ENCODE measurements at regions not wholly inside any gene's neighbourhood (a gene's known extent, or its start where the extent isn't known, plus 50 kb on each side); places are given as distances from the start of the nearest gene placed in this dataset.
A peak's percentile ranks its signal among the peaks of the same experiment; 100 is the strongest.

DNA sequence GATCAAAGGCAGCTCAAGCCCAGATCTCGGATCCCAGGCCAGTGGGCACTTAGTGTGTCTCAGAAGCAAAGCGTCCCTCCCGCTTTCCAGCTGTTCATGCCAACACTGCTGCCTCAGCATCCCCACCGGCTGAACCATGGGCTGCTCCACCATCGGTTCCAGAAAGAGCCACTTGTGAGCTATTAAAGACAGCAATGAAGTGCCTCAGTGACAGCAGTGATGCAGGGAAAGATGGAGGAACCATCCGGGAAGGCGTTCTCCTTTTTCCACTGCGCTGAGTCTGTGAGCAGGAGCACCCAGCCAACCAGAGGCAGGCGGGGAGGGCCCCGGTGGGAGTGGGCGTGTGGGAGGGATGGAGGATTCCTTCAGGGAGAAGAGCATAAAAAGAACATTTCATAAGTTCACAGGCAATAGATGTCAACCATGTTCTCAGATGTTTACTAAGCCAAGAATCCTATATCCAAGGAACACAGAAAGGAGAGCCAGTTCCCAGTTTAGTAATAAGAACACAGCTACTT lies 96.2 kb upstream of the MKI67 start:
- no peak for DNase-seq

DNA sequence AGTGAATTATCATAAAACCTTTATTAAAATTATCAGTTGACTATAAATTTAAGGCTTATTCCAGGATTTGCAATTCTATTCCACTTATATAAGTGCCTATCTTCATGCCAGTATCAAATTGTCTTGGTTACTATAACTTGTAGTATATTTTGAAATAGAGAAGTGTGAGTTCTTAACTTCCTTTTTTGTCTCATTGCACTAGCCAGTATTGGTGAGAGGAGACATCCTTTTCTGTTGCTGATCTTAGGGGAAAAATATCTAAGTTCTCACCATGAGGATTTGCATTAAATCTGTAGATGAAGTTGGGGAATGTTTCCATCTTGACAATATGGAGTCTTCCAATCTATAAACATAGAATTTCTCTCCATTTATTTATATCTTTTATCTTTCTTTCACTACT lies 104.2 kb upstream of the MKI67 start:
- no peak for DNase-seq

DNA sequence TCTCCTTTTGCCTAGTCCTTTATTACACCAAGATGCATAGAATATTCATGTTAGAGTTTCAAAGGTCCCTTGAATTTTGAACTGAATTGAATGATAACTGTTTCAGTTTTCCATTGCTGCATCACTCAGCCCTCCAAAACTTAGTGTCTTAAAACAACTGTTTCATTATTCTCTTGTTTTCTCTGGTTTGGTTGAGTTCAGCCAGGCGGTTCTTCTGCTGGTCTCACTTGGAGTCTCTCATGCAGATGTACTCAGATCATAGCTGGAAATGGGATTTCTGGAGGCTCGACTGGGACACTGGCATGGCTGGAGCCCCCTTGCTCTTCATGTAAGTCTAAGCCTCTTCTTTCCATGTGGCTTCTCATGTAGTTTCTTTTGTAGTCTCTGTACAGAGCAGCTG lies 107.2 kb upstream of the MKI67 start:
- DNase-seq = no peak

DNA sequence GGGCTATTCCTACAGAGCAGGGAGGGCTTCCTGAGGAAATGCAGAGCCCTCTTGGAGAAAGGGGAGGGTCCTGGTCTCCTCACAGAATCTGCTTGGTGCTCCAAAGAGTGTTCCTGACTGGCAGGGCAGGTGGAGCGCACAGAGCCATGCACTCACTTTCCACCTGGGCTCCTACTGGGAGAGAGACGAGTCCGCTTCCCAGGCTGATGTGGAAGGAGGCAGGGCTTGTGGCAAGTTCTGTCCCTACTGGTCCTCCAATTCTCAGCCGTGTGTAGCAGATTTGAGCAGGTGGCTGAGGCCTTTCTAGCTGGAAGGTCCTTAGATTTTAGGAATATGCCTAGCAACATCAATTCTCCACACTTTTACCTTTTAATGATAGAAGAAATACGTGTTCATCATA lies 111.5 kb upstream of the MKI67 start:
- no peak for DNase-seq

DNA sequence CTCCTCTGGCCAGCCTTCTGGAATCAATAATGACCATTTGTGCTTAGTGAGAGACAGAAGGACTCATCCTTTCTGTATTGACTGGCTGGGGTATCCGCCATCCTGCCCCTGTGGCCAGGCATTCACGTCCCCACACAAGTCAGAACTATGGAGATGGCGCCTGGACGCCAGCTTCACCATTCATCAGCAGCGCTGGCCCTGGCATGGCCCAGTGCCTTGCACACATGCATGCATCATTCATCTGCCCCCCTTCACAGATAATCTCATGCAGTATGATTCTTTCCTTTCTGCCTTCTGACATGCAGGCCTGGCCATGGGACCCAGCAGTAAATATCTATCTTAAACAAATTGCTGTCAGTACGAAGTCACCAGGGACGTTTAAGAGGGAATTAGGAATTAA lies 114.8 kb upstream of the MKI67 start:
- DNase-seq = no peak

DNA sequence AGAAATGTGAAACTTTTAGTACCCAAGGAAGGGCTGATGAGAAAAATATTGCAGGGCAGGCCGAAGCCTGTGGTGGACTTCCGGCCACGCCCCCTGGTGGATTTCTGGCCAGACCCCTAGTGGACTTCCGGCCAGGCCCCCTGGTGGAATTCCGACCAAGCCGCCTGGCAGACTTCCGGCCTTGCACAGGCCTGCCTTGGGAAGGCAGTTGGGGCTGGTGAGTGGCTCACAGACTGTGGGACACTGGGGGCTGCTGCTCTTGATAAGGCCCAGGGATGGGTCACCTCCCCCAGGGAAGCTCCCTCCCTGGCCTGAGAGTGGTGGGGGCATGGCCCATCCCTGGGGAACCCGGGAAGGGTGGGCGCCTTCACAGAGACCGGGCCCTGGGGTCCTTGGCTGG lies 116.4 kb upstream of the MKI67 start:
- DNase-seq = no peak

DNA sequence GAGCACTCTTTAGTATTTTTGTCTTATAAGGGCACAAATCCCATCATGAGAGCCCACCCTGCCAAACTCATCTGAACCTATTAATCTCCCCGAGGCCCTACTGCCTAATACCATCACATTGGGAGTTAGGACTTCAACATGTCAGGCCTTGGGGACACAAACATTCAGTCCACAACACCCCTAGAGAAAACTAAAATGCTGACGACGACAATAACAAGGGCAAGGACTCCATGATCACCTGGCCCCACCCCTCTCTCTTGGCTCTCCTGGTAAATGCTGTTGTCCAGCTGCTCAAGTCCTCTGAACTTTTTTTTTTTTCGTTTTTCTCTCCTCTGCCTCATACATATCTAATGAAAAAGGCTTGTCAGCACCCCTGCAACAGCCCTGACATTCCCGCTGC lies 118.8 kb upstream of the MKI67 start:
- DNase-seq = no peak

DNA sequence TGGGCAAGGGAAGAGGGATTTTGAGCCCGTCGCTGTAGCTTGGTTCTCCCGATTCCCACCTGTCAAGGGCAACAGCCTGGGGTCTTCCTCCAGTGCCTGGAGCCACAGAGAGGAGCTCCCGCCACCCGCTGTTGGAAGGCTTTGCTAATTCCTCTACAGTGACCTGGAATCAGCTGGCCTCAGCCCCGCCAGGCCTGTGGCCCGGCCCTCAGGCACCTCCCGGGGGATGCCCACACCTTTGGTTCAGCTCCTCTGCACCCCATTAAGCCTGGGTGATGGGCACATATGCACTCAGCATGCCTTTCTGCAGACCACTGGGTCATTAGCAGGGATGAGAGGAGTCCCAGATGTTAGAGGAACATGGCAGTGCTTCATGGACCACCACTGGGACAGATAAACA lies 121.4 kb upstream of the MKI67 start:
- DNase-seq = no peak

DNA sequence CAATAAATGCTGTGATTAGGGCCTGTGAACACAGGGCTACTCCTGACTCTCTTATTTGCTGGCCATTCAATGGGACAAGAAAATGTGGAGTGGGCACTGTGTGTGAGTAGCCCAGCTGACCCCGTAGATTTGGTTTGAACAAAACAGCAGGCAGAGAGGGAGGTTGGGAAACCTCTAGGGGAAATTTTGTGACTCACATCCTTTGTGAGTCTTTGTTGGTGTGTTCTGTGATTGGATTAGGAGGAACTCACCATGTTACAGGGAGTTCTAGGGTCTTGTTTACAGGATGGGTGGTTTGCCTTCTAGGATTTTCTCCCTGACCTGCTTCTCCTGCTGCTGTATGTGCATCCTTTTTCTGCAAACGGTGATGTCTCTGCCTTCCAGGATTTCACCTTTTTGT lies 128.3 kb upstream of the MKI67 start:
- DNase-seq = no peak

DNA sequence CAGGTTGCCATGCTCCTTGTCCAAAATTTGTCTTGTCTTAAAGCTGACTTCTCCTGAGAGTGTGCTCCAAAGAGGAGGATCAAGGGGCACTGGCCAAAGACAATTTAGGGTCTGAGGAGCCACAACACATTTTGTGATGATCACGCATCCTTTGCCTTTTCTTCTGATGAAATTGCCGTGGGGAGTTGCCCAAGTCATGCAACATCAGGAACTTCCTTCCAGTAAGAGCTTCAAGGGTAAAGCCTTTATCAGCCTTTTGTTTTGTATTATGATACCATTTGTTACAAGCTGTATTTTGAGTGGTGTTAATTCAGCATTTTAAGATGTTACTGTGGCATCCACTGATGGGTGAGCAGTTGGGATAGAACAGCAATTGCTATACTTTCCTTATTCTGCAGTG lies 131.2 kb upstream of the MKI67 start:
- DNase-seq = no peak

DNA sequence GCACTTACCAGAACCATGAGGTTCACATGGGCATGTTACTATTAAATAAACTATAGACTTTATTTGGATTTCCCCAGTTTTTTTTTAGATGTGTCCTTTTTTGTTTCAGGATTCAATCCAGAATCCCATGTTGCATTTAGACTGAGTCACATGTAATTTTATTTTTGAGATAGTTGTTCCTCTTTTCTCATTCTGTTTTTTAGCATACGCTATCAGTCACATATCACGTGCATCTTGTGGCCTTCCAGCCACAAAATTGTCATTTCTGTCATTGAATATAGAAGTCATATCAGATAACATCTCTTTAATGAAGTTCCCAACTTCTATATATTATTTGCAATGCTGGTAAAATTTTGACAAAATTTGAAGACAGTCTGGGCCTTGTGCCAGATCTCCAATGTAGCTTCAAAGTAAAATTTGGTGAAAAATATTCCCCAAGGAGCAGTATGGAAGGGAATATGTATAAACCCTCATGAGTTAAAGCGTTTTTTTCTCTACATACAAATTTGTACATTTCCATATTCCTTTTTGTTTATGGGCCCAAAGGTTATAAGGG lies 132.3 kb upstream of the MKI67 start:
- DNase-seq = no peak

DNA sequence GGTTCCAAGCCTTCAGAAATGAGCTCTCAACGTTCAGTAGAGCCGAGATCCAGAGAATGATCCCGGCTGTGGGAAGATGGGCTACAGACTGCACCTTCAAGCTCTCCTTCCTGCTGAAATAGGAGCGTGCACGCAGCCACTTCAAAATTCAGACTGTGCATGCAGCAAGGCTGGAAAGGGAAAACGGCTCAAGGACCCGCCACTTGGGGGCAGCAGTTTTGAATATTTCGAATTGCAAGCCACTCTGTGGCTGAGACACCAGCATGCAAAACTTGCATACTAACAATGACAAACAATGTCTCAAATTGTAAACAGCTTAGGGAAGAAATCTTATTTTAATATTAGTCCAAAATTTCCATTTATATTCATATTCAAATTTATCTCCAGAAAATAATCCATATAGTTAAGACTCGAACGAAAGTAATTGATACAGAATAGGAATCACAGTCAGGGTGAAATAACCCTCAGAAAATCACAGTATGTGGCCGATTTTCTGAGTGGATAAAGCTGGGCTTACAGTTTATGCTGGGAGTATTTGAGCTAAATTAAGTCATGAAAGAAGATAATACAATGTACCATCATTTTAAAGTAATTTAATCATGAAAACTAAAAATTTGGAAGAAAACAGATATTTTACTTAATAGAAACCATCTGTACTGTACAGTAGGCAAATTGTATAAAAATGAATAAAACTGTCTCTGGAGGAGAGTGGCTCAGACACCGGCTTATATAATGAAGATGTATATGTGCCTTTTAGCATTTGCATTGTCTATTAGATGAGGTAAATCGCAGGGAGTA lies 137.9 kb upstream of the MKI67 start:
- peak; percentile 68 for DNase-seq

DNA sequence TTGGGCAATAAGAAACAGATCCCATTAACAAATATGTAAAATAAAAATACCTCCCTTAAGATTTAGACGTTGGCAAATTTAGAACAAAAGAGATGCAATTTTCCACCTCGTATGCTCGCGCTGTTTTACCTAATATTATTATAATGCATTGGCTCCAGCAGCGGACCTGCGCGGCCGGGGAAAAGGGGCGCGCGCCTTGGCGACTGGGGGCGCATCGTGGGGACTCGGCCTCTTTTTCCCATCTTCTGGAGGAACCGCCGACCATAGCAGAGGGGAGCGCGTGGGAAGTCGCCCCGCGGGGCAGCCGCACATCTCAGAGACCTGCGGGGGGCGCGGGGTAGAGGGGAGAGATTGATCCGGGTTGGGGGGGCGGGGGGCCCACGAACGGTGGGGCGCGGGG lies 139.4 kb upstream of the MKI67 start:
- no peak for DNase-seq

DNA sequence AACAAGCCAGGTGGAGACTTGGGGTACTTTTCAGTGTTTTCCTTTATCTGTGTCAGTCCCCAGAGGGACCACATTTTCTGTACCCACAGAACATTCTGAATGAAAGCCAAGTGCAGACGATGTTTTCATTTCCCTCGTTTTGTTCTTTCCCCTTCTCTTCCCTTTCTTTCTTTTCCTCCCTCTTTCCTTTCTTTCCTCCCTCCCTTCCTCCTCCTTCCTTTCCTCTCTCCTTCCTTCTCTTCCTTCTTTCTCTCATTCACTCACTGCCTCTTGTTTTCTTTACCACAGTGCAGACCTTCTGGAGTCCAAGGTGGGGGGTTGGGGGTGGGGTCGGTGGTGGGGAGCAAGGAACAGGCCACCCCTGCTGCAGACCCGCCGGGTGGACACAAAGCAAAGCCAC lies 141.4 kb upstream of the MKI67 start:
- no peak for DNase-seq

DNA sequence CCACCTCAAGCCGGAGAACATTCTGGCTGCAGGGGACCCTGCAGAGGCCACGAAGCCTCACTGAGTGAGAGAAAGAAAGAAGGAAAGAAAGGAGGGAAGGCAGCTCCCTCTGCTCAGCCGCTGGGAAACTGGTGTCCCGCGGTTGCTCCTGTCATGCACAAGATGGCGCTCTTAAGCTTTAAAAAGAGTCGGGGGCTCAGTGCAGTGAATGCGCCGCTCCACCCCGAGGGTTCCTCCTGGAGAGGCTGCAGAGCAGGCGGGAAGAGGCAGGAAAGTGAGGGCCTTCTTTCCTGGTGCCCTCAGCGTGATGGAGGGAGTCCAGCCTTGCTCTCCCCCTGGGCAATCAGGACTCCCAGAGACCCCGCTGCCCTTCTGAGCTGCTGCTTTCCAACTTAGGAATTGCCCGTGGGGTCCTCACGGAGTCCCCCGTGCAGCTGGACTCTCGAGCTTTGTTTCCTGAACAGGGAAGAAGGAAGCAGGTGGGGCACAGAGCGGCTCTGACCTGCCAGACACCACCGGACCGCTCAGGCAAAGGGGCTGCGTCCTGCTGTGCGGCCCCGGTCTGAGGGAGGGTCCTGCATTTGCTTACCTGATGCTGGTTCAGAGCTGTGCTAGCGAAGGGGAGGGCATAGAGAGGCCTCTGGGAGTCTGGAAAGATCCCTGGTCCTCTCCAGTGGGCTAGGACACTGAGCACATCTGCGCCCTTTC lies 141.9 kb upstream of the MKI67 start:
- peak; percentile 35 for DNase-seq

DNA sequence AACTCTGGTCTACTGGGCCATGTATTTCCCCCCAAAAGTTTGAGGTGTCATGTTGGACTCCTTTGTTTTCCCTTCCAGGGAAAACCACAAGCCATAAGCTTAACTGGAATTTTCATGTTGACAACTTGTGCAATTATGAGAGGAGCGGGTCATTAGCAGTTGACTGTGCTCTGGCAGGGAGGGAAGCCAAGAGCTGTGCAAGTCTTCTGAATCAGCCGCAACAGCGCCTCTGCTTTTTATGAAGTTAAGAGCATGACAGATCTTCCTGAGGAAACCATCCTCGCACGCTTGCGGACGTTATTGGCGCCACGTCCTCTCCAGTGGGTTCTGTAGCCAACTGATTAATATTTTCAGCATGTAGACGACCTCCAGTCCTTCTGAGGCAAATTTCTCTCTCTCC lies 148.7 kb upstream of the MKI67 start:
- peak; percentile 20 for DNase-seq

DNA sequence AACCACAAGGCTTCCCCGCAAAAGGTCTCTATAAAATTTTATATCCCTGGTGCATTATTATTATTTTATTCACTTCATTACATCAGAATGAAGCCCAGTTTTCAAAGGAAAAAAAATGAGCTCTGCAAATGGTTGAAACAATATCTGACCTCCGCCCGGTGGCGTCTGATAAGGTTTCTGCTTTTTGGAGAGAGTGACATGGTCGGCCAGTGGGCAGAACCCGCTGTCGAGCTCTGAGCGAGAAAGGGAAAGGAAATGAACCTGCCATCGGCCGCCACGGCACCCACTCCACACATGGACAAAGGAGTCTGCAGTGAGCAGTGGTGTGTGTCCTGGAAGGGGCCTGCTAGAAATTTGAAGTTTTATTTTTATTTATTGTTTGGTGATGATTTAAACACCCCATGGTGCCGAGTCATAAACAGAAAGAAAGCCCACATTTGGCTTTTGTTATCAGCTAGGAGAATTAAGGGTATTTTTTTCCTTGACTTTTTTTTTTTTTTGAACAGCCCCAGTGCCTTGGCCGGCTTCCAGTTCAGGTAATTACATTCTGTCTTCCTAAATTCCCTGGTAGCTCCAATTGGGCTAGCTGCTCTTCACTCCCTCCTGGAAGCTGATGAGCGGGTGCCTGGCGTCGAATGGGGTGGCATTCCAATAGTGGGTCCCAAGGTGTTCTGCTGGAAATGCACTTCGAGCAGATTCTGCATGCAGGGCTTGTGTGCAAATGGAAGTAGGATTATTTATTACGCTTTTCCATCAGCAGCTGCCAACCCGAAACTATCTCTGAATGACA lies 149.4 kb upstream of the MKI67 start:
- DNase-seq = peak; percentile 7

DNA sequence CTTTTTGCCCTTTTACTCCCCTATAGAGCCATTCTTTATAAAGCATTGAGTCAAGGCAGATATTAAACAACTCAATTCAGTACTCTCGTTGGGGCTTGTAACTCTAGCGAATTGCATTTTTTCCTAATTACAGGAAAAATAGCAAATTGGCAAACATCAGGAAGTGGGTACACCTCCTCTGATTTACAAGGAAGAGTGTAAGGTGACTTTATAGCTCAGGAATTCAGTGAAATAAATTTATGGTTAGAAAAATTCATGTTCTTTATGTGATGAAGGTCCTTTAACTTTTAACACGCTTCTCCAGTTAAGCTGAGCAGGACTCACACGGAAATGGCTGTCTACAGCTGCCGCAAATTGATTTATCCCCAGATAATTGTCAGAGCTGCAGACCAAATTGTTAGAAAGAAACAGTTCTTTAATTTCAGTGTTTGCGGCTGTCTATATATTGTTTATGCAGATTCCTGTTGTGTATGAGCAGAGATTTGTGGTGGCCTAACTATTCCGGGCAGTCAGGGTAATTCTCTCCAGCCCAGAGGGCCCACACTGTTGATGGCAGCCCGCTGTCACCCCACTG lies 151.1 kb upstream of the MKI67 start:
- DNase-seq = no peak

DNA sequence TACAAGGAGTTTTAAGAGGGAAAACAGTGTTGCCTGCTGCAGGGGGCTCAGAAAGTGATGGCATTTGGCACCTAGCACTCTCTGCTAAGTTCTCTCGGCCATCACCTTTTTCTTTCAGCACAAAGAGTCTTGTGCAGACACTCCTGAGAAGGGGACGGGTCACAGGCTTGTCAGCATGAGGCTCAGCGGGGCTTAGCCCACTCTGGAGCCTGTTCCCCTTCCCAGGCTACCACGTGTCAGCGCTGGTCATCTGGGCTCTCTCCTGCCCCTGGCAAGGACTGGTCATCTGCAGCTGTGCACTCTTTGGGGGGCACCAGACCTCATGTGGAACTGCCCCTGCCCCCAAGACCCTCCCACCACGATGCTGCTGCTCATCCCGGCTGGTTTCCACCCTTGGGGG lies 152.1 kb upstream of the MKI67 start:
- DNase-seq = no peak

DNA sequence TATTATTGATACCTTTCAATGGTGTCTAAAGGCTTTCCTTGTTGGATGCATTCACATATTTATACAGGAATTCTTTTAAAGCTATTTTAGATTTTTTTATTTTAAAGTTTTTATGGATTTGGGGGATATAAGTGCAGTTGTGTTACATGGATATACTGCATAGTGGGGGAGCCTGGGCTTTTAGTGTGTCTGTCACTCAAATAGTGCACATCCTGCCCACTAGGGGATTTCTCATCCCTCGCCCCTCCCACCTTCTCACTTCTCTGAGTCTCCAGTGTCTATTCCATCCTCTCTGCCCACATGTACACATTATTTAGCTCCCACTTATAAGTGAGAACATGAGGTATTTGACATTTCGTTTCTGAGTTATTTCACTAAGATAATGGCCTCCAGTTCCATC lies 154.0 kb upstream of the MKI67 start:
- DNase-seq = no peak

DNA sequence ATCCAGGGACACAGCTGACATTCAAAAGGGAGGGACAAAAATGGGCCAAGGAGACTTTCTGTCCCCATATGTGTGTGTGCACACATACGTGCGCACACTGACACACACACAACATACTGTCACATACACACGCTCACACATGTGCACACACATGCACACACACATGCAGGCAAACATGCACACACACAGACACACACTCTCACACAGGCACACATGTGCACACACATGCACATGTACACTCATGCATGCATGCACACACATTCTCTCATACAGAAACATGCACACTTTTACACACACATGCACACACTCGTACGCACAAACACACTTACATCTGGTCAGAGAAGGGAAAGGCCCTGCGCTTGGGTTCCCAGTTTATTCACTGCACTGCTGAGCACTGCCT lies 155.1 kb upstream of the MKI67 start:
- no peak for DNase-seq

DNA sequence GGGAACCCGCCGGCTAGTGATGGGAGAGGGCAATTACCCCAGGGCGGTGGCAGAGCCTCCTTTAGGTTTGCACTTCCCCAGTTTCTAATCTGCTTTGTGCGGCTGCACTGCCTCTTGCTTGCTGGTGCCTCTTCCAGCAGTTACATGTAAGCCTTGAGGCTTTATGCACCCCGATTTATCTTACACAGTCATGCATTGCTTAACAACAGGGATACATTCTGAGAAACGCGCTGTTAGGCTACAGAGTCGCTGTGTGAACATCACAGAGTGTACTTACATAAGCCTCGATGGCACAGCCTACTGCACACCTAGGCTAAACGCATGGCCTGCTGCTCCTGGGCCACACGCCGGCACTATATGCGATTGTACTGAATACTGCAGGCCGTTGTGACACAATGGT lies 155.6 kb upstream of the MKI67 start:
- no peak for DNase-seq

DNA sequence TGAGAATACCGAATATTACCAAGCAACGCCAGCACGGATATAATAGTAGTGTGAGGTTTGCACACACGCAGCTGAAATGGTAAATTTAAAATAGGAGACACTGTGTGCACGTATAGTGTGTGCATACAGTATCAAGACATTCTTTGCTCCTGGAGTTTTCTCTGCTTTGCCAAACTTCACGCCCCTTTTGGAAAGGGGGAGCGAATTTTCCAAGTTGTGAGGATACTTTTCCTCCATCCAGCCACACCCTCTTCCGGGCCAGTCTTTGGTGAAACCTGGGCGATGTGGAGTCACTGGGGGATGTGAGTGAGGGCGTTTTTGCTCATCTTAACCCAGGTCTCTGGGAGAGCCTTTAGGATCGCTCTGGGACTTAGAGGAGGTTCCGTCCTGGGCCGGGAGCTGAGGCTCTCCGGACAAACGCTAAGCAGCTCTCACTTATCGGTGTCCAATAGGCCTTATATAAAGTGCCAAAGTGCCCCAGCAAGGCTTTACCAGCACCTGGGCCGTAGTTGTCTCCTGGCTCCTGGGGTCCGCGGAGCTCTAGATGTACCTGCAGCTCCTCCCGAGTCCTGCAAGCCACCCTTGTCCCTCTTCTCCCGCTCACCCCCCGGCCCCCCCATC lies 160.0 kb upstream of the MKI67 start:
- DNase-seq = no peak
